Caco-2 (cell line): ENCODE measurements at regions not wholly inside any gene's neighbourhood (a gene's known extent, or its start where the extent isn't known, plus 50 kb on each side); places are given as distances from the start of the nearest gene placed in this dataset.

Experiments
- BruUV-seq: library from RNA; stranded (reverse); fragments of 400-500 nt; replicated peaks from 2 replicates; lab custom pipeline; 2021; lab: Mats Ljungman, UMichigan
- CTCF ChIA-PET: fragments of 300-600 bp; sonication (Branson Sonifier 250); formaldehyde crosslinking; loops from one replicate; lab custom pipeline; 2022; ENCODE audit warnings: antibody characterized with exemption; lab: Charles Lee
- POLR2A ChIA-PET: fragments of 300-600 bp; sonication (Branson Sonifier 250); formaldehyde crosslinking; loops from one replicate; lab custom pipeline; 2022; ENCODE audit warnings: antibody characterized with exemption; lab: Charles Lee
- DNase-seq, 2 experiments: peaks; one replicate each; pipeline versions ENCODE4 v3.0.0 to v3.0.0-alpha.2; 2020 to 2022
- H3K27me3 ChIP-seq: replicated peaks from 2 replicates; pipeline ENCODE4 v1.6.0; 2011; ENCODE audit warnings: low read length; ENCODE audit not compliant: control insufficient read depth, insufficient read depth
- H3K36me3 ChIP-seq: 2 replicates; pipeline ENCODE4 v1.5.1; 2011; ENCODE audit warnings: low read length; ENCODE audit not compliant: control insufficient read depth, insufficient read depth
- H3K4me1 ChIP-seq: fragments of 250-450 bp; sonication (Bioruptor Pico); 2 replicates; pipeline ENCODE4 v1.5.1; 2020; ENCODE audit warnings: mild to moderate bottlenecking
- H3K4me3 ChIP-seq: 2 replicates; pipeline ENCODE4 v1.5.1; 2011; ENCODE audit warnings: low read depth, mild to moderate bottlenecking, control low read depth, low read length
- H3K9me3 ChIP-seq: fragments of 250-450 bp; sonication (Bioruptor Pico); 2 replicates; pipeline ENCODE4 v1.5.1; 2020; ENCODE audit warnings: mild to moderate bottlenecking, moderate library complexity
- H3K27ac Mint-ChIP-seq: one replicate; pipeline ENCODE4 v1.8.0; 2022; ENCODE audit warnings: mixed read lengths; ENCODE audit not compliant: unreplicated experiment
- H3K27me3 Mint-ChIP-seq: one replicate; pipeline ENCODE4 v1.8.0; 2022; ENCODE audit warnings: mixed read lengths; ENCODE audit not compliant: insufficient read depth, unreplicated experiment
- H3K36me3 Mint-ChIP-seq: one replicate; pipeline ENCODE4 v1.8.0; 2022; ENCODE audit warnings: mild to moderate bottlenecking, mixed read lengths; ENCODE audit not compliant: insufficient read depth, unreplicated experiment
- H3K4me1 Mint-ChIP-seq: one replicate; pipeline ENCODE4 v1.8.0; 2022; ENCODE audit warnings: low read depth, mixed read lengths; ENCODE audit not compliant: unreplicated experiment
- H3K4me3 Mint-ChIP-seq: one replicate; pipeline ENCODE4 v1.8.0; 2022; ENCODE audit warnings: mild to moderate bottlenecking, moderate library complexity, mixed read lengths; ENCODE audit not compliant: unreplicated experiment
- H3K9me3 Mint-ChIP-seq: one replicate; pipeline ENCODE4 v1.8.0; 2022; ENCODE audit warnings: mixed read lengths; ENCODE audit not compliant: unreplicated experiment
- CTCF ChIP-seq, 2 experiments: fragments of 200-600 bp in 1 of 2; IDR thresholded peaks; 1 replicate in 1 of 2; 2 replicates in 1 of 2; pipeline versions ENCODE4 v1.5.1 to v1.8.0; 2011 to 2022; ENCODE audit warnings: antibody characterized with exemption in 1 of 2, control low read depth in 1 of 2, inconsistent platforms in 1 of 2, low read depth in 1 of 2, low read length in 1 of 2, mild to moderate bottlenecking in 1 of 2, moderate library complexity in 1 of 2; ENCODE audit not compliant: insufficient read depth in 1 of 2, severe bottlenecking in 1 of 2, unreplicated experiment in 1 of 2
- intact Hi-C: fragments of 100-400 bp; cut with micrococcal nuclease; formaldehyde crosslinking; loops from one replicate; pipeline ENCODE4 v1.10.0; 2022; ENCODE audit not compliant: unreplicated experiment

DNA sequence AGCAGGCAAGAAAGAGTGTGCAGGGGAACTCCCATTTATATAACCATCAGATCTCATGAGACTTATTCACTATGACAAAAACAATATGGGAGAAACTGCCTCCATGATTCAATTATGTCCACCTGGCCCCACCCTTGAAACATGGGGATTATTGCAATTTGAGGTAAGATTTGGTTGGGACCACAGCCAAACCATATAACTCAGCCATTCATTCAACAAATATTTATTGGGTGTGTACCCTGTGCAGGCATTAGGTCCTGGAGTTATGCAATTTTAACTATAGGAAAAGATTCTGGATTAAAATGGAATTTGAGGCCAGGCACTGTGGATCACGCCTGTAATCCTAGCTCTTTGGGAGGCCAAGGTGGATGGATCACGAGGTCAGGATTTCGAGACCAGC is 124.2 kb upstream of the GAS1 start:
- intact Hi-C loops = no loop called here
- POLR2A ChIA-PET = no interaction called here

DNA sequence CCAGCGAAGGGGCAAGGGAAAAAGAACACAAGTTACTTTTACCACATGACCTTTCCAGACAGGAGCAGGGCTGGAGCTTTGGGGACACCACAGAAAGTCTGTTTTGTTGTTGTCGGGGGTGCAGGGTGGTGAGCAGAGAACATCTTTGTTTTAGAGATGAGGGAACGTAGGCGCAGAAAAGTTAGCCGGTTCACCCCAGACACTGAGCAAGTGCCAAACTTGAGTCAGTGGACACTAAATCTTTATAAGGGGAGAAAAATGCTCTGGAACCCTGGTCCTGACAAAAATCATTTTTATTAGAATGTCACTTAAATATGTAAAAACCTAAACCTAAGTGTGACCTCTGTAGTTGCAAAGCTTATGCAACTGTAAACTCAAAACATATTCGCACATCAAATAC is 126.4 kb upstream of the GAS1 start:
- H3K4me3 ChIP-seq = no peak overlapping the region
- TF ChIP-seq CTCF (IDR thresholded peaks at IDR 0.05; ENCODE audit: insufficient read depth in 1 of 2, low read depth in 1 of 2, low read length in 1 of 2, severe bottlenecking in 1 of 2, unreplicated experiment in 1 of 2) = no peak
- no peaks in the 10 kb centered on the region for H3K4me1 ChIP-seq
- POLR2A ChIA-PET = no interaction called here
- peaks cover 3% of the 10 kb centered on the region for H3K27me3 Mint-ChIP-seq
- H3K27me3 ChIP-seq = no peaks in the 10 kb centered on the region; the same call in 1 of the 2 replicates
- H3K36me3 Mint-ChIP-seq = no peaks in the 10 kb centered on the region
- intact Hi-C loops = no loop called here
- H3K9me3 Mint-ChIP-seq = no peaks in the 10 kb centered on the region
- H3K36me3 ChIP-seq = no peaks in the 10 kb centered on the region
- no peaks in the 10 kb centered on the region for H3K9me3 ChIP-seq
- BruUV-seq = no TSS peak
- H3K4me1 Mint-ChIP-seq = no peaks in the 10 kb centered on the region
- CTCF ChIA-PET = no interaction called here
- no peak for DNase-seq
- no peak overlapping the region for H3K4me3 Mint-ChIP-seq
- no peak overlapping the region for H3K27ac Mint-ChIP-seq

More for the DNA sequence above, 124.2 kb upstream of the GAS1 start:
- no TSS peak for BruUV-seq
- TF ChIP-seq CTCF (IDR thresholded peaks at IDR 0.05; ENCODE audit: insufficient read depth in 1 of 2, low read depth in 1 of 2, low read length in 1 of 2, severe bottlenecking in 1 of 2, unreplicated experiment in 1 of 2) = no peak
- H3K36me3 ChIP-seq = no peaks in the 10 kb centered on the region
- Mint-ChIP-seq H3K9me3 (no peaks in the 10 kb centered on the region), H3K27me3 (peaks cover 3% of the 10 kb centered on the region), H3K4me3 (no peak overlapping the region), H3K27ac (no peak overlapping the region), H3K4me1 (no peaks in the 10 kb centered on the region), H3K36me3 (no peaks in the 10 kb centered on the region)
- H3K4me1 ChIP-seq = no peaks in the 10 kb centered on the region
- DNase-seq = no peak
- H3K4me3 ChIP-seq = no peak overlapping the region
- H3K27me3 ChIP-seq = no peaks in the 10 kb centered on the region; the same call in 1 of the 2 replicates
- CTCF ChIA-PET = no interaction called here
- H3K9me3 ChIP-seq = no peaks in the 10 kb centered on the region

GRCh38 chr9:87075537-87075936 is 128.2 kb upstream of the GAS1 start:
- CTCF ChIA-PET = no interaction called here
- H3K4me1 ChIP-seq = no peaks in the 10 kb centered on the region
- no peak overlapping the region for H3K4me3 Mint-ChIP-seq

More at GRCh38 chr9:87075537-87075936, 128.2 kb upstream of the GAS1 start:
- intact Hi-C loops = no loop called here
- Histone ChIP-seq H3K4me3 (no peak overlapping the region), H3K36me3 (no peaks in the 10 kb centered on the region), H3K9me3 (no peaks in the 10 kb centered on the region), H3K27me3 (no peaks in the 10 kb centered on the region)
- POLR2A ChIA-PET = no interaction called here
- TF ChIP-seq CTCF (IDR thresholded peaks at IDR 0.05; ENCODE audit: insufficient read depth in 1 of 2, low read depth in 1 of 2, low read length in 1 of 2, severe bottlenecking in 1 of 2, unreplicated experiment in 1 of 2) = no peak
- H3K9me3 Mint-ChIP-seq = no peaks in the 10 kb centered on the region
- no peak overlapping the region for H3K27ac Mint-ChIP-seq
- H3K36me3 Mint-ChIP-seq = no peaks in the 10 kb centered on the region
- H3K4me1 Mint-ChIP-seq = no peaks in the 10 kb centered on the region
- no TSS peak for BruUV-seq
- peaks cover 3% of the 10 kb centered on the region for H3K27me3 Mint-ChIP-seq
- DNase-seq = no peak
